Type B pancreatic cell (in vitro differentiated cells): ENCODE measurements at regions not wholly inside any gene's neighbourhood (a gene's known extent, or its start where the extent isn't known, plus 50 kb on each side); places are given as distances from the start of the nearest gene placed in this dataset.

ENCODE experiments used
- DNase-seq: peaks from one replicate; pipeline ENCODE4 v3.0.0; 2021; ENCODE audit warnings: mixed read lengths; ENCODE audit not compliant: unreplicated experiment; ENCODE audit errors: extremely low spot score
- H3K27ac Mint-ChIP-seq: 2 replicates; pipeline ENCODE4 v1.8.0; 2021; ENCODE audit warnings: mild to moderate bottlenecking, mixed read lengths
- H3K27me3 Mint-ChIP-seq: 2 replicates; pipeline ENCODE4 v1.8.0; 2021; ENCODE audit warnings: mixed read lengths
- H3K36me3 Mint-ChIP-seq: 2 replicates; pipeline ENCODE4 v1.8.0; 2021; ENCODE audit warnings: mixed read lengths
- H3K4me1 Mint-ChIP-seq: one replicate; pipeline ENCODE4 v1.8.0; 2021; ENCODE audit warnings: mixed read lengths; ENCODE audit not compliant: unreplicated experiment
- H3K4me3 Mint-ChIP-seq: 2 replicates; pipeline ENCODE4 v1.8.0; 2021; ENCODE audit warnings: mild to moderate bottlenecking, mixed read lengths
- H3K9me3 Mint-ChIP-seq: 2 replicates; pipeline ENCODE4 v1.8.0; 2021; ENCODE audit warnings: mixed read lengths
- CTCF ChIP-seq: fragments of 200-600 bp; sonication (generic); conservative IDR thresholded peaks from 2 replicates; pipeline ENCODE4 v1.5.0; 2021; ENCODE audit warnings: antibody characterized with exemption, mild to moderate bottlenecking

GRCh38 chr12:13635709-13636108 is 345.7 kb downstream of the GRIN2B start:
- Mint-ChIP-seq H3K4me3 (no peak overlapping the region), H3K9me3 (no peaks in the 10 kb centered on the region), H3K4me1 (no peaks in the 10 kb centered on the region), H3K36me3 (no peaks in the 10 kb centered on the region), H3K27me3 (peaks cover 32% of the 10 kb centered on the region), H3K27ac (no peak overlapping the region)
- no peak for DNase-seq
- TF ChIP-seq CTCF = no peak

- Mint-ChIP-seq H3K27ac (no peak overlapping the region), H3K4me3 (no peak overlapping the region), H3K4me1 (no peaks in the 10 kb centered on the region), H3K36me3 (no peaks in the 10 kb centered on the region), H3K9me3 (no peaks in the 10 kb centered on the region), H3K27me3 (peaks cover 34% of the 10 kb centered on the region)
- DNase-seq = no peak
- TF ChIP-seq CTCF = no peak
Measured at GRCh38 chr12:13631873-13632272, 349.5 kb downstream of the GRIN2B start.

GRCh38 chr12:13630354-13630753 is 351.0 kb downstream of the GRIN2B start:
- Mint-ChIP-seq H3K27me3 (peaks cover 30% of the 10 kb centered on the region), H3K27ac (no peak overlapping the region), H3K36me3 (no peaks in the 10 kb centered on the region), H3K4me3 (no peak overlapping the region), H3K9me3 (no peaks in the 10 kb centered on the region), H3K4me1 (no peaks in the 10 kb centered on the region)
- no peak for DNase-seq
- TF ChIP-seq CTCF = no peak

GRCh38 chr12:13628067-13628466 is 353.3 kb downstream of the GRIN2B start:
- no peaks in the 10 kb centered on the region for H3K9me3 Mint-ChIP-seq
- H3K36me3 Mint-ChIP-seq = no peaks in the 10 kb centered on the region
- H3K27me3 Mint-ChIP-seq = peaks cover 44% of the 10 kb centered on the region
- TF ChIP-seq CTCF = no peak
- no peak overlapping the region for H3K4me3 Mint-ChIP-seq
- no peaks in the 10 kb centered on the region for H3K4me1 Mint-ChIP-seq
- no peak for DNase-seq
- H3K27ac Mint-ChIP-seq = no peak overlapping the region

- no peak for TF ChIP-seq CTCF
- Mint-ChIP-seq H3K9me3 (no peaks in the 10 kb centered on the region), H3K27ac (no peak overlapping the region), H3K4me1 (no peaks in the 10 kb centered on the region), H3K4me3 (no peak overlapping the region), H3K27me3 (peaks cover 48% of the 10 kb centered on the region), H3K36me3 (no peaks in the 10 kb centered on the region)
- no peak for DNase-seq
Measured at GRCh38 chr12:13627536-13627935, 353.9 kb downstream of the GRIN2B start.

GRCh38 chr12:13613297-13613696 is 368.1 kb downstream of the GRIN2B start:
- Mint-ChIP-seq H3K27me3 (no peaks in the 10 kb centered on the region), H3K9me3 (no peaks in the 10 kb centered on the region), H3K4me3 (no peak overlapping the region), H3K27ac (no peak overlapping the region), H3K36me3 (peaks cover under 1% of the 10 kb centered on the region), H3K4me1 (no peaks in the 10 kb centered on the region)
- no peak for TF ChIP-seq CTCF
- no peak for DNase-seq
